CD4-positive, alpha-beta T cell treated with Interleukin-10 for 1 hour (primary cell): ENCODE measurements at regions not wholly inside any gene's neighbourhood (a gene's known extent, or its start where the extent isn't known, plus 50 kb on each side); places are given as distances from the start of the nearest gene placed in this dataset.
A peak's percentile ranks its signal among the peaks of the same experiment; 100 is the strongest.

Experiments
- DNase-seq: peaks from one replicate; pipeline ENCODE4 v3.0.0-alpha.2; 2020

- DNase-seq, result peak; percentile 42
These were observed 57.6 kb upstream of the ANTXRL start for GRCh38 chr10:46229144-46229563.

GRCh38 chr10:46230615-46231014 is 56.2 kb upstream of the ANTXRL start:
- no peak for DNase-seq

GRCh38 chr10:46231087-46231486 is 55.7 kb upstream of the ANTXRL start:
- no peak for DNase-seq

GRCh38 chr10:46232084-46232483 is 54.7 kb upstream of the ANTXRL start:
- no peak for DNase-seq

GRCh38 chr10:46232666-46233065 is 54.1 kb upstream of the ANTXRL start:
- no peak for DNase-seq

- DNase-seq, result no peak
These were observed 53.6 kb upstream of the ANTXRL start for GRCh38 chr10:46233181-46233580.

- DNase-seq, result no peak
These were observed 52.8 kb upstream of the ANTXRL start for GRCh38 chr10:46234026-46234425.

- no peak for DNase-seq
These were observed 52.3 kb upstream of the ANTXRL start for GRCh38 chr10:46234431-46235060.

- no peak for DNase-seq
These were observed 50.9 kb upstream of the ANTXRL start for GRCh38 chr10:46235705-46236545.

GRCh38 chr10:46236546-46236887 is 50.3 kb upstream of the ANTXRL start:
- no peak for DNase-seq

- no peak for DNase-seq
These were observed 49.7 kb upstream of the ANTXRL start for GRCh38 chr10:46236941-46237681.
